Sigmoid colon (tissue), 6 donors: ENCODE measurements at regions not wholly inside any gene's neighbourhood (a gene's known extent, or its start where the extent isn't known, plus 50 kb on each side); places are given as distances from the start of the nearest gene placed in this dataset.

ENCODE experiments used
- DNase-seq: peaks from one replicate; pipeline ENCODE4 v3.0.0-alpha.2; 2019
- H3K27ac ChIP-seq, 4 donors: fragments of 200-600 bp; sonication (generic); one replicate each; pipeline ENCODE4 v1.5.1; 2016 to 2019; ENCODE audit warnings: mild to moderate bottlenecking in 1 of 4
- H3K27me3 ChIP-seq, 3 donors: fragments of 200-600 bp; sonication (generic); one replicate each; pipeline ENCODE4 v1.5.1; 2019; ENCODE audit warnings: mild to moderate bottlenecking in 1 of 3
- H3K36me3 ChIP-seq, 4 donors: fragments of 200-600 bp; sonication (generic); one replicate each; pipeline ENCODE4 v1.5.1; 2016 to 2019
- H3K4me1 ChIP-seq, 4 donors: fragments of 200-600 bp; sonication (generic); one replicate each; pipeline ENCODE4 v1.5.1; 2017 to 2019
- H3K4me3 ChIP-seq, 4 donors: fragments of 200-600 bp; sonication (generic); one replicate each; pipeline ENCODE4 v1.5.1; 2017 to 2019; ENCODE audit warnings: mild to moderate bottlenecking in 2 of 4, moderate library complexity in 1 of 4
- H3K9me3 ChIP-seq, 4 donors: fragments of 200-600 bp in 3 of 4; sonication (generic) in 3 of 4; one replicate each; pipeline versions ENCODE4 v1.5.1 to v1.6.1; 2013 to 2019
- CTCF ChIP-seq, 4 experiments: fragments of 450-650 bp in 3 of 4; fragments of 200-600 bp in 1 of 4; IDR thresholded peaks; one replicate each; pipeline ENCODE4 v1.5.1; 2016 to 2019; ENCODE audit warnings: antibody characterized with exemption in 4 of 4, mild to moderate bottlenecking in 3 of 4, moderate library complexity in 2 of 4
- EP300 ChIP-seq, 4 donors: sonication (generic); formaldehyde crosslinking; IDR thresholded peaks; one replicate each; pipeline ENCODE4 v1.6.1; 2017; ENCODE audit warnings: antibody characterized with exemption in 4 of 4
- POLR2A ChIP-seq, 2 donors: fragments of 450-650 bp; IDR thresholded peaks; one replicate each; pipeline ENCODE4 v1.6.1; 2016; ENCODE audit warnings: antibody characterized with exemption in 2 of 2, mild to moderate bottlenecking in 2 of 2, moderate library complexity in 2 of 2
- POLR2AphosphoS5 ChIP-seq, 4 donors: sonication (generic); formaldehyde crosslinking; IDR thresholded peaks; one replicate each; pipeline ENCODE4 v1.6.1; 2017; ENCODE audit warnings: antibody characterized with exemption in 4 of 4
- WGBS, 2 donors: extraction: QIAGEN DNeasy Blood & Tissue Kit; methylation state at CpG; one replicate each; pipeline ENCODE4 v1.1.7; 2013; 5-methylcytosine and 5-hydroxymethylcytosine counted together
- intact Hi-C: fragments of 100-400 bp; cut with DNase I; formaldehyde crosslinking; loops from one replicate; pipeline ENCODE4 v1.15.1; 2023
- donor health status: healthy with polysubstance abuse.
- donor health status: healthy.

DNA sequence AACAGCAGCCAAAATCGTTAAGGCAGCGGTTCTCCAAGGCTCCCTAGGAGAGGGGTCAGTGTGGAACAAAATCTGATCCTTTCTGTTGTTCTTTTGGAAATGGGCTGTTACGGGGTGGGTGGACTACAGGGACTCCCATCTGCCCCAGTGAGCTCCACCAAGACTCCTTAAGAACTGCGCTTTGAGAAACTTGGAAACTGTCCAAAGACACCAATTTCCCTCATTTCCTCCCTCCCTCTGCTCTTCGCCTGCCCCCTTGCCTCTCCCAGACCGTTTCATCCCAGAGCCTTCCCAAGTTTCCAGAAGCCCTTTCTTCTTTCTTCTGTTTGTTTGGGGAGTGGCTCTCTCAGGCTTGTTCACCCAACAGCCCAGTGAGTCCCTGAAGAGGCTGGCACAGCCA lies 205.4 kb downstream of the COPRS start:
- no peaks in the 10 kb centered on the region for H3K36me3 ChIP-seq
- TF ChIP-seq EP300 (IDR thresholded peaks at IDR 0.05) (no peak), POLR2AphosphoS5 (IDR thresholded peaks at IDR 0.05) (no peak), CTCF (IDR thresholded peaks at IDR 0.05) (no peak), POLR2A (IDR thresholded peaks at IDR 0.05) (no peak)
- H3K27me3 ChIP-seq: no peaks in the 10 kb centered on the region
- intact Hi-C loops: no loop called here
- DNase-seq: no peak
- H3K4me3 ChIP-seq: no peak overlapping the region
- 49 to 65% methylated on average over 6 of the region's 6 CpGs for WGBS, 2 donors
- no peaks in the 10 kb centered on the region for H3K9me3 ChIP-seq
- H3K27ac ChIP-seq: no peak overlapping the region
- peaks cover 0 to 13% (median 5%) of the 10 kb centered on the region in 4 donors for H3K4me1 ChIP-seq

GRCh38 chr17:31650756-31651520 lies 208.1 kb downstream of the COPRS start:
- 69 to 75% methylated on average over 5 of the region's 5 CpGs for WGBS, 2 donors
- TF ChIP-seq EP300 (IDR thresholded peaks at IDR 0.05) (no peak), POLR2AphosphoS5 (IDR thresholded peaks at IDR 0.05) (no peak), CTCF (IDR thresholded peaks at IDR 0.05) (no peak), POLR2A (IDR thresholded peaks at IDR 0.05) (no peak)
- DNase-seq: no peak
- intact Hi-C loops: no loop called here
- Histone ChIP-seq H3K36me3 (no peaks in the 10 kb centered on the region), H3K9me3 (peaks cover 0 to 6% (median 2%) of the 10 kb centered on the region in 4 donors), H3K27me3 (no peaks in the 10 kb centered on the region), H3K27ac (peak overlapping the region; percentile 6 to 31 (median 12)), H3K4me3 (no peak overlapping the region), H3K4me1 (peaks cover 0 to 13% (median 5%) of the 10 kb centered on the region in 4 donors)

DNA sequence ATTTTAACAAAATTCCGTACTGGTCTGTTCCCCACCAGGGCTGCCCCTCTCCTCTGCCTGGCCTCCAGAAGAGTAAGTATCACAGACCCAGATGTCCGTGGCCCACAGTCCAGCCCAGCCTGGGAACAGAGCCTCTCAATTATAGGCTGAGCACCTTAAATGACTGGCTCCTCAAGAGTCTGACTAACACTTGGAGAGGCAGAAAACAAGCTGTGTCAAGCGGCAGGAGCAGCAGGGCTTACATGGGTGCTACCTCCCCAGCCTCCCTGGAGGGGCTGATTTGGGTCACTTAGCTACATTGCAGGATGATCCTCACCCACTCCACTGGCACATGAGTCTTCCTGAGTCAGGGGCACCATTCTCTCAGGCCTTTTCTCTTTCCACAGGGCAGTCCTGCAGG lies 209.7 kb downstream of the COPRS start:
- Histone ChIP-seq H3K27me3 (no peaks in the 10 kb centered on the region), H3K9me3 (peaks cover 0 to 8% (median 2%) of the 10 kb centered on the region in 4 donors), H3K4me1 (peaks cover 0 to 13% (median 5%) of the 10 kb centered on the region in 4 donors), H3K36me3 (no peaks in the 10 kb centered on the region), H3K4me3 (no peak overlapping the region), H3K27ac (no peak overlapping the region)
- no peak for DNase-seq
- TF ChIP-seq EP300 (IDR thresholded peaks at IDR 0.05): no peak
- no peak for TF ChIP-seq POLR2AphosphoS5 (IDR thresholded peaks at IDR 0.05)
- TF ChIP-seq POLR2A (IDR thresholded peaks at IDR 0.05): no peak
- TF ChIP-seq CTCF (IDR thresholded peaks at IDR 0.05): no peak
- WGBS, 2 donors: 82 to 86% methylated on average over 3 of the region's 3 CpGs
- intact Hi-C loops: loop anchor here (5.0 kb wide), 1 partner anchor 43 kb away; no protein-coding TSS in a partner anchor

GRCh38 chr17:31647661-31648060 lies 211.4 kb downstream of the COPRS start:
- no peak for DNase-seq
- intact Hi-C loops: loop anchor here (5.0 kb wide), 1 partner anchor 45 kb away; no protein-coding TSS in a partner anchor
- H3K9me3 ChIP-seq: peaks cover 0 to 8% (median 2%) of the 10 kb centered on the region in 4 donors
- 32 to 50% methylated on average over 1 of the region's 1 CpG for WGBS, 2 donors
- no peak overlapping the region for H3K4me3 ChIP-seq
- no peak for TF ChIP-seq POLR2A (IDR thresholded peaks at IDR 0.05)
- no peak for TF ChIP-seq CTCF (IDR thresholded peaks at IDR 0.05)
- TF ChIP-seq EP300 (IDR thresholded peaks at IDR 0.05): no peak
- H3K27ac ChIP-seq: no peak overlapping the region
- H3K27me3 ChIP-seq: no peaks in the 10 kb centered on the region
- H3K36me3 ChIP-seq: no peaks in the 10 kb centered on the region
- peaks cover 0 to 13% (median 5%) of the 10 kb centered on the region in 4 donors for H3K4me1 ChIP-seq
